Panc1 (cell line): ENCODE measurements at regions not wholly inside any gene's neighbourhood (a gene's known extent, or its start where the extent isn't known, plus 50 kb on each side); places are given as distances from the start of the nearest gene placed in this dataset.

Source experiments
- CTCF ChIP-seq: fragments of 450-650 bp; IDR thresholded peaks from 2 replicates; pipeline ENCODE4 v1.5.1; 2017; ENCODE audit warnings: mild to moderate bottlenecking
- POLR2AphosphoS5 ChIP-seq: IDR thresholded peaks from 2 replicates; pipeline ENCODE4 v1.6.1; 2012; ENCODE audit warnings: mild to moderate bottlenecking, low read depth, low read length, moderate library complexity
- REST ChIP-seq, 2 experiments: IDR thresholded peaks; 2 replicates each; pipeline ENCODE4 v1.6.1; 2011 to 2012; ENCODE audit warnings: low read depth in 2 of 2, control low read depth in 1 of 2, low read length in 1 of 2, mild to moderate bottlenecking in 1 of 2, moderate library complexity in 1 of 2; ENCODE audit not compliant: insufficient read depth in 1 of 2
- SIN3A ChIP-seq: IDR thresholded peaks from 2 replicates; pipeline ENCODE4 v1.6.1; 2012; ENCODE audit warnings: low read depth, mild to moderate bottlenecking, low read length, moderate library complexity, borderline replicate concordance; ENCODE audit not compliant: insufficient read depth
- TCF7L2 ChIP-seq: IDR thresholded peaks from 2 replicates; pipeline ENCODE4 v1.6.1; 2011; ENCODE audit warnings: mild to moderate bottlenecking, low read depth, low read length, inconsistent platforms

- TF ChIP-seq CTCF (no peak), REST (IDR thresholded peaks at IDR 0.05; ENCODE audit: insufficient read depth in 1 of 2, low read depth in 2 of 2, low read length in 1 of 2) (no peak), TCF7L2 (no peak), POLR2AphosphoS5 (no peak), SIN3A (no peak)
Observed at GRCh38 chr7:124192885-124193284, 160.0 kb upstream of the TMEM229A start.
